ENCODE measurements at regions not wholly inside any gene's neighbourhood (a gene's known extent, or its start where the extent isn't known, plus 50 kb on each side); places are given as distances from the start of the nearest gene placed in this dataset.

DNA sequence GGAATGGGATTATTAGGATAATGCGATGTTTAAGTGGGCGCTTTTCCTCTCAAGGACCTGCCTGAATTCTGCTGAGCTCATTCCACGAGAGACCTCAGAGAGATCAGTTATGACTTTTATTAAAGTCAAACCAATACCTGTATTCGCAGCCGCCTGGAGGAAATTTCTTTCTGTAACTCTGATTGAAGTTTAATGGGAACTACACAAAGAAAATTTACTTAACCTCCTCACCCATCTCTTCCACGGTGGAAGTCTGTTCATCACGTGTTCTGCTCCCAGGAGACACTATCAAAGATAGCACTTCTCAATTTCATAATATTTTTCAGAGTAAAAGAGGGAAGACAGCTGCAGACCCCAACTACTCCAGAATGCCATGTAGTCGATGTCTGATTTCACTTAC is 334.7 kb upstream of the POU3F1 start:
- DNase-seq (ENCODE audit: low spot score): no peak
- WGBS: 72% methylated on average over 8 of the region's 8 CpGs

GRCh38 chr1:38376577-38376976 is 330.0 kb upstream of the POU3F1 start:
- Histone ChIP-seq H3K36me3 (ENCODE audit: control insufficient read depth in 4 of 4, insufficient read depth in 3 of 4, low read depth in 1 of 4, low read length in 3 of 4) (no peaks in the 10 kb centered on the region), H3K4me3 (ENCODE audit: low read depth in 1 of 3, low read length in 3 of 3) (no peak overlapping the region), H3K9me3 (ENCODE audit: control insufficient read depth in 4 of 4, low read length in 3 of 4) (peaks cover 2 to 10% (median 5%) of the 10 kb centered on the region in 4 donors), H3K4me1 (ENCODE audit: control insufficient read depth in 4 of 4, insufficient read depth in 4 of 4, low read length in 3 of 4) (no peaks in the 10 kb centered on the region), H3K9ac (ENCODE audit: low read depth in 1 of 2, low read length in 2 of 2) (no peak overlapping the region), H3K27ac (ENCODE audit: low read depth in 1 of 2, low read length in 2 of 2) (no peak overlapping the region), H3K27me3 (ENCODE audit: control insufficient read depth in 4 of 4, insufficient read depth in 4 of 4, low read length in 3 of 4) (no peaks in the 10 kb centered on the region)
- 55% methylated on average over 2 of the region's 2 CpGs for WGBS
- no peak for DNase-seq (ENCODE audit: low spot score)
- TF ChIP-seq FOXA2 (IDR thresholded peaks at IDR 0.05): no peak
- TF ChIP-seq SP1 (IDR thresholded peaks at IDR 0.05): no peak
- TF ChIP-seq HNF4A (conservative IDR thresholded peaks at IDR 0.05): no peak
- TF ChIP-seq ZBTB33 (IDR thresholded peaks at IDR 0.05): no peak
- no peak for TF ChIP-seq NR2F2 (IDR thresholded peaks at IDR 0.05)
- TF ChIP-seq HNF4G (IDR thresholded peaks at IDR 0.05): no peak
- TF ChIP-seq EGR1 (IDR thresholded peaks at IDR 0.05; ENCODE audit: low read depth in 2 of 2): no peak
- no peak for TF ChIP-seq RXRA (IDR thresholded peaks at IDR 0.05)
- no peak for TF ChIP-seq RAD21 (IDR thresholded peaks at IDR 0.05)
- TF ChIP-seq FOXA1 (IDR thresholded peaks at IDR 0.05): no peak
- TF ChIP-seq JUND (IDR thresholded peaks at IDR 0.05): no peak

More for the DNA sequence above, 334.7 kb upstream of the POU3F1 start:
- TF ChIP-seq TAF1 (conservative IDR thresholded peaks at IDR 0.05) (no peak), RAD21 (IDR thresholded peaks at IDR 0.05) (no peak), FOXA2 (IDR thresholded peaks at IDR 0.05) (no peak), HNF4G (IDR thresholded peaks at IDR 0.05) (no peak), SP1 (IDR thresholded peaks at IDR 0.05) (no peak), RXRA (IDR thresholded peaks at IDR 0.05) (no peak), ZBTB33 (IDR thresholded peaks at IDR 0.05) (no peak), GABPA (IDR thresholded peaks at IDR 0.05 in 1 of 2, conservative IDR thresholded peaks at IDR 0.05 in 1 of 2) (no peak), YY1 (IDR thresholded peaks at IDR 0.05) (no peak), JUND (IDR thresholded peaks at IDR 0.05) (no peak), HNF4A (conservative IDR thresholded peaks at IDR 0.05) (no peak), EGR1 (IDR thresholded peaks at IDR 0.05; ENCODE audit: low read depth in 2 of 2) (no peak), MAX (IDR thresholded peaks at IDR 0.05) (no peak)
- TF ChIP-seq, protein P1, sequence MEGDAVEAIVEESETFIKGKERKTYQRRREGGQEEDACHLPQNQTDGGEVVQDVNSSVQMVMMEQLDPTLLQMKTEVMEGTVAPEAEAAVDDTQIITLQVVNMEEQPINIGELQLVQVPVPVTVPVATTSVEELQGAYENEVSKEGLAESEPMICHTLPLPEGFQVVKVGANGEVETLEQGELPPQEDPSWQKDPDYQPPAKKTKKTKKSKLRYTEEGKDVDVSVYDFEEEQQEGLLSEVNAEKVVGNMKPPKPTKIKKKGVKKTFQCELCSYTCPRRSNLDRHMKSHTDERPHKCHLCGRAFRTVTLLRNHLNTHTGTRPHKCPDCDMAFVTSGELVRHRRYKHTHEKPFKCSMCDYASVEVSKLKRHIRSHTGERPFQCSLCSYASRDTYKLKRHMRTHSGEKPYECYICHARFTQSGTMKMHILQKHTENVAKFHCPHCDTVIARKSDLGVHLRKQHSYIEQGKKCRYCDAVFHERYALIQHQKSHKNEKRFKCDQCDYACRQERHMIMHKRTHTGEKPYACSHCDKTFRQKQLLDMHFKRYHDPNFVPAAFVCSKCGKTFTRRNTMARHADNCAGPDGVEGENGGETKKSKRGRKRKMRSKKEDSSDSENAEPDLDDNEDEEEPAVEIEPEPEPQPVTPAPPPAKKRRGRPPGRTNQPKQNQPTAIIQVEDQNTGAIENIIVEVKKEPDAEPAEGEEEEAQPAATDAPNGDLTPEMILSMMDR (IDR thresholded peaks at IDR 0.05; ENCODE audit: low read depth, low read length, missing input control): no peak
- TF ChIP-seq, protein P2, sequence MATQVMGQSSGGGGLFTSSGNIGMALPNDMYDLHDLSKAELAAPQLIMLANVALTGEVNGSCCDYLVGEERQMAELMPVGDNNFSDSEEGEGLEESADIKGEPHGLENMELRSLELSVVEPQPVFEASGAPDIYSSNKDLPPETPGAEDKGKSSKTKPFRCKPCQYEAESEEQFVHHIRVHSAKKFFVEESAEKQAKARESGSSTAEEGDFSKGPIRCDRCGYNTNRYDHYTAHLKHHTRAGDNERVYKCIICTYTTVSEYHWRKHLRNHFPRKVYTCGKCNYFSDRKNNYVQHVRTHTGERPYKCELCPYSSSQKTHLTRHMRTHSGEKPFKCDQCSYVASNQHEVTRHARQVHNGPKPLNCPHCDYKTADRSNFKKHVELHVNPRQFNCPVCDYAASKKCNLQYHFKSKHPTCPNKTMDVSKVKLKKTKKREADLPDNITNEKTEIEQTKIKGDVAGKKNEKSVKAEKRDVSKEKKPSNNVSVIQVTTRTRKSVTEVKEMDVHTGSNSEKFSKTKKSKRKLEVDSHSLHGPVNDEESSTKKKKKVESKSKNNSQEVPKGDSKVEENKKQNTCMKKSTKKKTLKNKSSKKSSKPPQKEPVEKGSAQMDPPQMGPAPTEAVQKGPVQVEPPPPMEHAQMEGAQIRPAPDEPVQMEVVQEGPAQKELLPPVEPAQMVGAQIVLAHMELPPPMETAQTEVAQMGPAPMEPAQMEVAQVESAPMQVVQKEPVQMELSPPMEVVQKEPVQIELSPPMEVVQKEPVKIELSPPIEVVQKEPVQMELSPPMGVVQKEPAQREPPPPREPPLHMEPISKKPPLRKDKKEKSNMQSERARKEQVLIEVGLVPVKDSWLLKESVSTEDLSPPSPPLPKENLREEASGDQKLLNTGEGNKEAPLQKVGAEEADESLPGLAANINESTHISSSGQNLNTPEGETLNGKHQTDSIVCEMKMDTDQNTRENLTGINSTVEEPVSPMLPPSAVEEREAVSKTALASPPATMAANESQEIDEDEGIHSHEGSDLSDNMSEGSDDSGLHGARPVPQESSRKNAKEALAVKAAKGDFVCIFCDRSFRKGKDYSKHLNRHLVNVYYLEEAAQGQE (IDR thresholded peaks at IDR 0.05): no peak
- no peak overlapping the region for H3K4me3 ChIP-seq (ENCODE audit: low read depth in 1 of 3, low read length in 3 of 3)
- H3K27me3 ChIP-seq (ENCODE audit: control insufficient read depth in 4 of 4, insufficient read depth in 4 of 4, low read length in 3 of 4): no peaks in the 10 kb centered on the region
- no peaks in the 10 kb centered on the region for H3K9me3 ChIP-seq (ENCODE audit: control insufficient read depth in 4 of 4, low read length in 3 of 4)
- no peaks in the 10 kb centered on the region for H3K4me1 ChIP-seq (ENCODE audit: control insufficient read depth in 4 of 4, insufficient read depth in 4 of 4, low read length in 3 of 4)
- H3K27ac ChIP-seq (ENCODE audit: low read depth in 1 of 2, low read length in 2 of 2): no peak overlapping the region
- H3K36me3 ChIP-seq (ENCODE audit: control insufficient read depth in 4 of 4, insufficient read depth in 3 of 4, low read depth in 1 of 4, low read length in 3 of 4): no peaks in the 10 kb centered on the region
- no peak overlapping the region for H3K9ac ChIP-seq (ENCODE audit: low read depth in 1 of 2, low read length in 2 of 2)

Data from liver (tissue), 8 donors.